ENCODE measurements at regions not wholly inside any gene's neighbourhood (a gene's known extent, or its start where the extent isn't known, plus 50 kb on each side); places are given as distances from the start of the nearest gene placed in this dataset.

GRCh38 chr18:54749291-54749690 lies 79.0 kb upstream of the RAB27B start:
- Histone ChIP-seq H4K8ac (ENCODE audit: low read depth, low read length) (no peak overlapping the region), H3K23ac (ENCODE audit: low read length) (no peak overlapping the region), H3K79me1 (ENCODE audit: low read length) (no peaks in the 10 kb centered on the region), H3K4ac (ENCODE audit: low read depth, low read length) (no peak overlapping the region), H3K4me3 (ENCODE audit: low read length) (no peak overlapping the region), H2AK5ac (ENCODE audit: low read length) (no peak overlapping the region), H3K27me3 (ENCODE audit: insufficient read depth, low read length, poor library complexity) (no peaks in the 10 kb centered on the region), H2BK5ac (ENCODE audit: low read length) (no peak overlapping the region), H3K27ac (ENCODE audit: low read depth, low read length) (no peak overlapping the region), H2BK120ac (ENCODE audit: low read depth, low read length) (no peak overlapping the region), H2BK15ac (replicated peaks; ENCODE audit: low read depth) (no peak overlapping the region), H3K36me3 (ENCODE audit: control insufficient read depth, insufficient read depth, low read length) (no peaks in the 10 kb centered on the region), H3K56ac (ENCODE audit: low read length) (no peak overlapping the region), H3K9ac (ENCODE audit: low read length) (no peak overlapping the region), H3K4me2 (ENCODE audit: low read length) (no peak overlapping the region), H3K79me2 (ENCODE audit: control insufficient read depth, insufficient read depth, low read length) (no peaks in the 10 kb centered on the region), H3K4me1 (ENCODE audit: control insufficient read depth, low read depth, low read length) (no peaks in the 10 kb centered on the region), H3K18ac (ENCODE audit: low read length) (no peak overlapping the region), H4K5ac (ENCODE audit: low read length) (no peak overlapping the region)
- WGBS (ENCODE audit: extremely low coverage, insufficient coverage, low lambda C conversion rate), result no CpG with 5 or more reads among the region's 3 CpGs
- DNase-seq, result no peak

- no peak overlapping the region for H3K56ac ChIP-seq (ENCODE audit: low read length)
- H3K36me3 ChIP-seq (ENCODE audit: control insufficient read depth, insufficient read depth, low read length), result no peaks in the 10 kb centered on the region
- no peaks in the 10 kb centered on the region for H3K79me2 ChIP-seq (ENCODE audit: control insufficient read depth, insufficient read depth, low read length)
- H4K5ac ChIP-seq (ENCODE audit: low read length), result no peak overlapping the region
- DNase-seq, result no peak
- H2BK5ac ChIP-seq (ENCODE audit: low read length), result no peak overlapping the region
- no peak overlapping the region for H3K4me3 ChIP-seq (ENCODE audit: low read length)
- no peak overlapping the region for H3K4ac ChIP-seq (ENCODE audit: low read depth, low read length)
- H3K27ac ChIP-seq (ENCODE audit: low read depth, low read length), result no peak overlapping the region
- H3K4me1 ChIP-seq (ENCODE audit: control insufficient read depth, low read depth, low read length), result no peaks in the 10 kb centered on the region
- no peaks in the 10 kb centered on the region for H3K79me1 ChIP-seq (ENCODE audit: low read length)
- H2AK5ac ChIP-seq (ENCODE audit: low read length), result no peak overlapping the region
- no peak overlapping the region for H2BK15ac ChIP-seq (replicated peaks; ENCODE audit: low read depth)
- H3K4me2 ChIP-seq (ENCODE audit: low read length), result no peak overlapping the region
- no peak overlapping the region for H3K18ac ChIP-seq (ENCODE audit: low read length)
- no peaks in the 10 kb centered on the region for H3K27me3 ChIP-seq (ENCODE audit: insufficient read depth, low read length, poor library complexity)
- no peak overlapping the region for H4K8ac ChIP-seq (ENCODE audit: low read depth, low read length)
- no peak overlapping the region for H2BK120ac ChIP-seq (ENCODE audit: low read depth, low read length)
- WGBS (ENCODE audit: extremely low coverage, insufficient coverage, low lambda C conversion rate), result no CpG with 5 or more reads among the region's 2 CpGs
- H3K9ac ChIP-seq (ENCODE audit: low read length), result no peak overlapping the region
- H3K23ac ChIP-seq (ENCODE audit: low read length), result no peak overlapping the region
Observed at GRCh38 chr18:54750350-54750749, 77.9 kb upstream of the RAB27B start.

GRCh38 chr18:54752185-54752584 lies 76.1 kb upstream of the RAB27B start:
- H2AK5ac ChIP-seq (ENCODE audit: low read length), result no peak overlapping the region
- H3K18ac ChIP-seq (ENCODE audit: low read length), result no peak overlapping the region
- no peak for DNase-seq
- no CpG with 5 or more reads among the region's 3 CpGs for WGBS (ENCODE audit: extremely low coverage, insufficient coverage, low lambda C conversion rate)
- no peak overlapping the region for H3K27ac ChIP-seq (ENCODE audit: low read depth, low read length)
- no peaks in the 10 kb centered on the region for H3K4me1 ChIP-seq (ENCODE audit: control insufficient read depth, low read depth, low read length)
- no peak overlapping the region for H2BK120ac ChIP-seq (ENCODE audit: low read depth, low read length)
- H3K4ac ChIP-seq (ENCODE audit: low read depth, low read length), result no peak overlapping the region
- no peak overlapping the region for H3K4me2 ChIP-seq (ENCODE audit: low read length)
- no peaks in the 10 kb centered on the region for H3K27me3 ChIP-seq (ENCODE audit: insufficient read depth, low read length, poor library complexity)
- no peak overlapping the region for H2BK5ac ChIP-seq (ENCODE audit: low read length)
- no peaks in the 10 kb centered on the region for H3K79me1 ChIP-seq (ENCODE audit: low read length)
- H3K9ac ChIP-seq (ENCODE audit: low read length), result no peak overlapping the region
- no peak overlapping the region for H3K4me3 ChIP-seq (ENCODE audit: low read length)
- no peaks in the 10 kb centered on the region for H3K36me3 ChIP-seq (ENCODE audit: control insufficient read depth, insufficient read depth, low read length)
- H3K56ac ChIP-seq (ENCODE audit: low read length), result no peak overlapping the region
- no peaks in the 10 kb centered on the region for H3K79me2 ChIP-seq (ENCODE audit: control insufficient read depth, insufficient read depth, low read length)
- no peak overlapping the region for H2BK15ac ChIP-seq (replicated peaks; ENCODE audit: low read depth)
- H3K23ac ChIP-seq (ENCODE audit: low read length), result no peak overlapping the region
- H4K5ac ChIP-seq (ENCODE audit: low read length), result no peak overlapping the region
- H4K8ac ChIP-seq (ENCODE audit: low read depth, low read length), result no peak overlapping the region

GRCh38 chr18:54755456-54755855 lies 72.8 kb upstream of the RAB27B start:
- no peak overlapping the region for H2AK5ac ChIP-seq (ENCODE audit: low read length)
- H3K27me3 ChIP-seq (ENCODE audit: insufficient read depth, low read length, poor library complexity), result no peaks in the 10 kb centered on the region
- no peak for DNase-seq
- H3K9ac ChIP-seq (ENCODE audit: low read length), result no peak overlapping the region
- H2BK15ac ChIP-seq (replicated peaks; ENCODE audit: low read depth), result no peak overlapping the region
- H3K4me1 ChIP-seq (ENCODE audit: control insufficient read depth, low read depth, low read length), result no peaks in the 10 kb centered on the region
- no peak overlapping the region for H3K4ac ChIP-seq (ENCODE audit: low read depth, low read length)
- H3K18ac ChIP-seq (ENCODE audit: low read length), result no peak overlapping the region
- H3K56ac ChIP-seq (ENCODE audit: low read length), result no peak overlapping the region
- H2BK120ac ChIP-seq (ENCODE audit: low read depth, low read length), result no peak overlapping the region
- H3K23ac ChIP-seq (ENCODE audit: low read length), result no peak overlapping the region
- no peak overlapping the region for H2BK5ac ChIP-seq (ENCODE audit: low read length)
- H3K36me3 ChIP-seq (ENCODE audit: control insufficient read depth, insufficient read depth, low read length), result no peaks in the 10 kb centered on the region
- no peak overlapping the region for H3K27ac ChIP-seq (ENCODE audit: low read depth, low read length)
- H4K8ac ChIP-seq (ENCODE audit: low read depth, low read length), result no peak overlapping the region
- no peaks in the 10 kb centered on the region for H3K79me1 ChIP-seq (ENCODE audit: low read length)
- no peak overlapping the region for H3K4me3 ChIP-seq (ENCODE audit: low read length)
- no peak overlapping the region for H3K4me2 ChIP-seq (ENCODE audit: low read length)
- H3K79me2 ChIP-seq (ENCODE audit: control insufficient read depth, insufficient read depth, low read length), result no peaks in the 10 kb centered on the region
- no peak overlapping the region for H4K5ac ChIP-seq (ENCODE audit: low read length)

- no peak overlapping the region for H4K5ac ChIP-seq (ENCODE audit: low read length)
- no peak overlapping the region for H2BK120ac ChIP-seq (ENCODE audit: low read depth, low read length)
- no peak overlapping the region for H3K56ac ChIP-seq (ENCODE audit: low read length)
- H3K9ac ChIP-seq (ENCODE audit: low read length), result no peak overlapping the region
- no peaks in the 10 kb centered on the region for H3K27me3 ChIP-seq (ENCODE audit: insufficient read depth, low read length, poor library complexity)
- no peak overlapping the region for H3K4me3 ChIP-seq (ENCODE audit: low read length)
- no peak overlapping the region for H3K4me2 ChIP-seq (ENCODE audit: low read length)
- no peak overlapping the region for H4K8ac ChIP-seq (ENCODE audit: low read depth, low read length)
- H3K23ac ChIP-seq (ENCODE audit: low read length), result no peak overlapping the region
- H3K27ac ChIP-seq (ENCODE audit: low read depth, low read length), result no peak overlapping the region
- no peaks in the 10 kb centered on the region for H3K79me1 ChIP-seq (ENCODE audit: low read length)
- no peak overlapping the region for H2BK5ac ChIP-seq (ENCODE audit: low read length)
- DNase-seq, result peak; percentile 45
- no peak overlapping the region for H3K18ac ChIP-seq (ENCODE audit: low read length)
- no peaks in the 10 kb centered on the region for H3K79me2 ChIP-seq (ENCODE audit: control insufficient read depth, insufficient read depth, low read length)
- no peak overlapping the region for H2BK15ac ChIP-seq (replicated peaks; ENCODE audit: low read depth)
- no peak overlapping the region for H3K4ac ChIP-seq (ENCODE audit: low read depth, low read length)
- peaks cover 8% of the 10 kb centered on the region for H3K4me1 ChIP-seq (ENCODE audit: control insufficient read depth, low read depth, low read length)
- WGBS (ENCODE audit: extremely low coverage, insufficient coverage, low lambda C conversion rate), result no CpG with 5 or more reads among the region's 5 CpGs
- H2AK5ac ChIP-seq (ENCODE audit: low read length), result no peak overlapping the region
- H3K36me3 ChIP-seq (ENCODE audit: control insufficient read depth, insufficient read depth, low read length), result no peaks in the 10 kb centered on the region
Observed at GRCh38 chr18:54762386-54762785, 65.9 kb upstream of the RAB27B start.

GRCh38 chr18:54764786-54765185 lies 63.5 kb upstream of the RAB27B start:
- Histone ChIP-seq H4K5ac (ENCODE audit: low read length) (no peak overlapping the region), H3K23ac (ENCODE audit: low read length) (no peak overlapping the region), H3K4me3 (ENCODE audit: low read length) (no peak overlapping the region), H3K27ac (ENCODE audit: low read depth, low read length) (no peak overlapping the region), H3K79me1 (ENCODE audit: low read length) (no peaks in the 10 kb centered on the region), H4K8ac (ENCODE audit: low read depth, low read length) (no peak overlapping the region), H2BK120ac (ENCODE audit: low read depth, low read length) (no peak overlapping the region), H2BK5ac (ENCODE audit: low read length) (no peak overlapping the region), H3K18ac (ENCODE audit: low read length) (no peak overlapping the region), H2AK5ac (ENCODE audit: low read length) (no peak overlapping the region), H3K9ac (ENCODE audit: low read length) (no peak overlapping the region), H2BK15ac (replicated peaks; ENCODE audit: low read depth) (no peak overlapping the region), H3K27me3 (ENCODE audit: insufficient read depth, low read length, poor library complexity) (no peaks in the 10 kb centered on the region), H3K4me1 (ENCODE audit: control insufficient read depth, low read depth, low read length) (peaks cover 8% of the 10 kb centered on the region), H3K79me2 (ENCODE audit: control insufficient read depth, insufficient read depth, low read length) (no peaks in the 10 kb centered on the region), H3K4me2 (ENCODE audit: low read length) (no peak overlapping the region), H3K4ac (ENCODE audit: low read depth, low read length) (no peak overlapping the region), H3K56ac (ENCODE audit: low read length) (no peak overlapping the region), H3K36me3 (ENCODE audit: control insufficient read depth, insufficient read depth, low read length) (no peaks in the 10 kb centered on the region)
- WGBS (ENCODE audit: extremely low coverage, insufficient coverage, low lambda C conversion rate), result no CpG with 5 or more reads among the region's 3 CpGs
- DNase-seq, result no peak

Measured in mesendoderm (in vitro differentiated cells).